Medulla oblongata (tissue), 1 donor: ENCODE measurements at regions not wholly inside any gene's neighbourhood (a gene's known extent, or its start where the extent isn't known, plus 50 kb on each side); places are given as distances from the start of the nearest gene placed in this dataset.

Experiments used
- DNase-seq: peaks from one replicate; pipeline ENCODE4 v3.0.0-alpha.2; 2015; ENCODE audit errors: extremely low spot score

DNA sequence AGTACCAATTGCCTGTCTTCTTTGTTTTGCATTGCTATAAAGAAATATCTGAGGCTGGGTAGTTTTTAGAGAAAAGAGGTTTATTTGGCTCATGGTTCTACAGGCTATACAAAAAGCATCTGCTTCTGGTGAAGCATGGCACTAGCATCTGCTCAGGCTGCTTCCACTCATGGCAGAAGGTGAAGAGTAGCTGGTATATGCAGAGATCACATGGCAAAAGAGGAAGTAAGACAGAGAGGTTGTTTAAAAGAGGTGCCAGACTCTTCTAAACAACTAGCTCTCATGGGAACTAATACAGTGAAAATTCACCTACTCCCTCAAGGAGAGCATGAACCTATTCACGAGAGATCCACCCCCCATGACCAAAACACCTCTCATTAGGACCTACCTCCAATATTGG, 56.7 kb upstream of the GUCA2B start:
- no peak for DNase-seq

DNA sequence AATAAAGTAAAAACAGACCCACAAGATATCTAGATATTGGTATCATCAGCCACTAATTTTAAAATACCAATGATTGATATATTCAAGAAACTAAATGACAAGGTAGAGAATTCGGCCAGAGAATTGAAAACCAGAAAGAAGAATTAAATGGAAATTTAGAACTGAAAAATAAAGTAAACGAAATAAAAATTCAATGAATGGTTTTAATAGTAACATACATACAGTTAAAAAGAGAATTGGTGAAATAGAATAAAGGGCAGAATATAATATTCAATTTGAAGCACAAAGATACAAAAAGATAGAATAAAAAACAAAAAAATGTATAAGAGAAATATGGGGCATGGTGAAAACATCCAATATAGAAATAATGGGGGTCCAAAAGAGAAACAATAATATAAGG, 64.0 kb upstream of the GUCA2B start:
- no peak for DNase-seq

DNA sequence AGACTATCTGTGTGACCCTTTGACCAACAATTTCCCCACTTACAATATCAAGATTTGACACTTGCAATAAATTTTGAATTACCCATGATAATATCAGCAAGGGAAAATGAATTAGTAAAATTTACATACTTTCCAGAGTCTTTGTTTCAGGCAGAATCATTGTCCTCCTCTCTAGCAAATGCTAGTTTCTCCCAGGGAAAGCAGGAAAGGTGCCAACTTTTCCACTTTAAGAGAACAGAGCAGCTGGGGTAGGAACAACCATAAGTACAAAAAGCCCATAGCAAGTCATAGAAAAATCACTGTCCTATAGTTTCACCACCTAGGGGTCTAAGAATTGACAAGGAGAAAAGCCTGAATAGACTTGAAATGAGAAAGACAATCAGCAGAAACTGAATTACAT, 67.1 kb upstream of the GUCA2B start:
- no peak for DNase-seq

DNA sequence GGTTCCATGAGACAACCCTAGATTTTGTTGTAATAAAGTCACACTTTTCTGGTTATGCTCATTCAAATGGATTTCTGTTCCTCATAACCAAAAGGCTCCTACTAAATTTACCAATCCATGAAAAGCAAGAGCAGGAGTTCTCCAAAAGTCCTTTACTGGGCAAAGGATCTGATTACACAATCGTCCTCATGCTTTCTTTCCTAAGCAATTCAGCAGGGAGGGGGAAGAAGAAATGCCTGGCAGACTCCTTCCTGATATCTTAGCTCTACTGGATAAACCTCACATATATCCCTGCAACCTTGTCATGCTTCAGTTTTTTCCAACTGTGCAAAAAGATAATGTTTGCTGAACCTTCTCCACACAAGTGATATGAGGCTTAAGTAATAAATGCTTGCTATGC, 67.6 kb upstream of the GUCA2B start:
- DNase-seq = no peak

DNA sequence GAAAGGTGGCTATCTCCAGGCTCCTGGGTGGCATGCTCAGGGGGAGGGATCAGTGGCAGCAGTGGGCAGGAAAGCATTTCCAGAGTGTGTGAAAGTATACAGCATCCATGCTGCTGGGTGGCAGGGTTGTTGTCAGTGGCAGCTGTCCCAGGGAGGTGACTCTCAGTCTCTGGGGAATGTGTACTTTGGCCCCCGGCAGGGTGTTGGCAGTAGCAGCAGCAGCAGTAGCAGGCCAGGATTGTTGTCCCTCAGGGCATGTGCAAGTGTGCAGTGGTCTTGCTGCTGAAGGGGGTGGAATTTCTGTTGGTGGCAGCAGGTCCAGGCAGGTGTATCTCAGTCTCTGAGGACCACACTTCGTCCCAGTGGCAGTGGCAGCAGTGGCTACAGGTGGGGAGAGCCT, 71.7 kb upstream of the GUCA2B start:
- DNase-seq = no peak

DNA sequence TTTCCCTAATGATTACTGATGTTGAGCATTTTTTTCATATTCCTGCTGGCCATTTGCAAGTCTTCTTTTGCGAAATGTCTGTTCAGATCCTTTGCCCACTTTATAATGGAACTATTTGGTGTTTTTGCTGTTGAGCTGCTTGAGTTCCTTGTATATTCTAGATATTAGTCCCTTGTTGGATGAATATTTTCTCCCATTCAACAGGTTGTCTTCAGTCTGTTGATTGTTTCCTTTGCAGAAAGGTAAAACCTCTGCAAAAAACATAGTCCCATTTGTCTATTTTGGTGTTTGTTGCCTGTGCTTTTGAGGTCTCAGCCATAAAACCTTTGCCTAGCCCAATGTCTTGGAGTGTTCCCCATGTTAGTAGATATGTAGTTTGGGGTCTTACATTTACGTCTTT, 78.0 kb upstream of the GUCA2B start:
- no peak for DNase-seq

DNA sequence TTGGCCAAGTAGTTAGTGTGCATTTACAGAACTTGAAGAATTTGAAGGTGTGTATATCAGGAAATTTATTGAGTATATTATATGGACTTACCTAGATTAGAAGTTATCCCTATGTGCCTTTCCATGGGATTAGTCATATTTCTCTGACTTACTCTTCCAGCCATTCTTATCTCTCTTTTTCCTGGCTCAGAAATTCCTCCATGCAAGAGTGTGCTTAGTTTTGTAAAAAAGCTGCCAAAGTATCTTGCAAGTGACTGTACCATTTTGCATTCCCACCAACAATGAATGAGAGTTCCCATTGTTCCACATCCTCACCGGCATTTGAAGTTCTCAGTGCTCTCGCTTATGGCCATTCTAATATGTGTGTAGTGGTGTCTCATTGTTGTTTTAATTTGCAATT, 82.2 kb upstream of the GUCA2B start:
- no peak for DNase-seq

DNA sequence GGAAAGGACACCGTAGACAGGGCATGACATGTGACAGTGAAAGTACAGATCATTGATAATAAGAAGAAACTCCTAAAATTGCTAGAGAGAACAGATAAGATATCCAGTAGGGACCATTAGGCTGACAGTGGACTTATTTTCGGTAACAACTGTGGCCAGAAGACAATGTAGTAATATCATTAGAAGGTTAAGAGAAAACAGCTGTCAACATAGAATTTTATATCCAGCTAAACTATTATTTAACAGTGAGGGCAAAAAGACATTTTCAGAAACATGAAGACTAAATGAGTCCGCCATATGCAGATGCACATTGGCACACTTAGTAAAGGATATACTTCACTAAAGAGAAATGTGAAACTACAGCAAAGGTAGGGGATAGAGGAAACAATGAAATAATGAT, 95.4 kb upstream of the GUCA2B start:
- DNase-seq = no peak

DNA sequence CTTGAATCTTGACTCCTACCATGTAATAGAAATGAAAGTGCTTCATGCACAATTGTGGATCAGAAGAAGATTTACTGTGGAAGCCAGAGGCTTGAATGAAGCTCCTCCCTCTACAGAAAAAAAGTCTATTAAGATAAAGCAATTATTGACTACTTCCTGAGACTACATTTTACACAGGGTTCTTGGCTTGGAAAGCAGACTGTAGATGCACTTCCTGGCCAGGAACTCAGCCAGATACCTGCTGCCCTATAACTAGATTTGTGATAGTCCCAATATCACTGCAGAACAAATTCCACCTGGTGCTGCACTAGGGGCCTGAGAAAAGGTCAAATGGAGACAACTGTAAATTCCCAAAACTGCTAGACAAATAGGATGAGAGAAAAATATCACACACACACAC, 96.8 kb upstream of the GUCA2B start:
- no peak for DNase-seq

DNA sequence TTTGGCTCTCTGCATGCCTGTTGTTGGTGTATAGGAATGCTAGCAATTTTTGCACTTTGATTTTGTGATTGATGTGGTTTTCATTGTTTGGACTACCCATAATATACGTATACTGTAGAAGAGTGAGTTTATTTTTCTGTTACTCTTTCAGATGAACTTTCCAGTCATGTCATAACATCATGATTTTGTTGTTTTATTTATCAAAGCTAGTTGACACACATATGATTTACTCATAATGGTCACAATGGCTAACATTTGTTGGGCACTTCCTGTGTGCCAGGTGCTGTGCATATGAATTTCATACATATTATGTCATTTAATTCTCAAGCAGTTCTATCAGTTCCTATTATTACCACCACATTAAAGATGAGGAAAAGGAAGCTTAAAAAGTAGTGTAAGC, 98.1 kb upstream of the GUCA2B start:
- no peak for DNase-seq

DNA sequence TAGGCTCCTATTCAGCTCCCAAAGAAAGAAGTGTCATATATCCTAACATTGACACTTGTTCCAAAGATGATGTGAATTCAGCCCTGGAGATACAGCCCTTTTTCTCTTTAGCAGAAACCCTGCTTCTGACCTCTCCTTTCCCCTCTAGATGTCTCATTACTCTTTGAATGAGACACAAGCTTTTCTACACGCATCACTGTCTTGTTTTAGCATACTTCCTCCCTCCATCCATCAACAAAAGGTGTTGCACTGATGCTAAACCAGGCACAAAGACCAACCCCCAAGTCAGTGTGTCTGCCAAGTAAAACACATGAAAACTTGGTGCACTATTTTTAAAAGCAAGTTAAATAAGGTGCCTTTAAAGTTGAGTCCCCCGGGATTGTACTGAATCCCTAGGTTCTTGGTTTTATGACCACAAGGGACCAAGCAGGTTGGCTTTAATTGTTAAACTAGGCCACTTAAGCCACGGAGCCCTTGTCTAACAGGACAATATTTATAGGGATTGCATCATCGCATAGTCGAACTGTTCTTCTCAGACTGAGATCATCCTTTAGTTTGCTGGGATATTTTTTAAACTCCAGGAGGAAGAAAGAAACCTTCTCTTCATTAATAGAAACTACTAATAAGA, 101.0 kb upstream of the GUCA2B start:
- DNase-seq = no peak

DNA sequence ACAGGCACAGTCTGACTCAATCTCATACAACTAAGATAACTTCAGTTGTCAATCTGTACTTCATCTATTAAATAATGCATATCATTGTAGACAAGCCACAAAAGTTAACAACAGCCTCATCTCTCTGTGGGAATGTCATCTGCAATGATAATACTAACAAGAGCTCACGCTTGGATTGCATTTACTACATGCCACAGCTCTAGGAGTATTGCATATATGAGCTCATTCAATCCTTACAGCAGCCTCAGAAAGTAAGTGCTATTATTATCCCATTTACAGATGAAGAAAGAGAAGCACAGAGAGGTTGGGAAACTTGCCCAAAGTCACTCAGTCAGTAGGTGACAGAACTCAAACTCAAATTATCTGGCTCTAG, 105.7 kb upstream of the GUCA2B start:
- no peak for DNase-seq

DNA sequence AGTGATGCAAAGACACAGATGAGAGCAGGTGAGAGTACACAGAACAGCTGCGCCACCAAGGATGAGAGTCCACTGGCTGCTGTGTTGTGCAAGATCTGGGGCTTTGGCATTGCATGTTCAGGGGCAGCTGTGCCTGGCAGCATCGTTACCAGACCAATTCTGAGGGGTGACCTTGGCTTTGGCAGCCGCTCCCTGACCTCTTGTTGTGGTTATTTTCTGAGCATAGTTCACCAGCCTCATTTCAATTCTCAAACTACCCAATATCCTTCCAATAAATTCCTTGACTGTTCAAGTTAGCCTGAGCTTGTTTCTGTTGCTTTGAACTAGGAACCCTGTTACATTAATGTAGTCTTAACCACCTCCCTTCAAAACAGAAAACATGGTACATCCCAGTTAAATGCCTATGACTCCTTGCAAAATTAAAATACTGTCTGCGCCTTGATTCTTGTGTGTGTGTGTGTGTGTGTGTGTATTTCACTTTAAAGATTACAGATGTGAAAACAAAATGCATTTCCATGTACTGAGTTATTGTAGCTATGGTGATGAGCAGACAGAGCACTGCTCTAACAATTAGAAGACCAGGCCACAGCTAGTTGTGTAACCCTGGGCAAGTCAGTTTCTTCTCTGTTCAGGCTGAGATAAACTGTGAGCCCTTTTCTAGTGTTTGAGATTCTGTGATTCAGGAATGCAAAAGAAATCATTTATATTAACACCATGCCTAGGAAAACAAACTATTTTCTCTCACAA, 106.3 kb upstream of the GUCA2B start:
- DNase-seq = no peak

DNA sequence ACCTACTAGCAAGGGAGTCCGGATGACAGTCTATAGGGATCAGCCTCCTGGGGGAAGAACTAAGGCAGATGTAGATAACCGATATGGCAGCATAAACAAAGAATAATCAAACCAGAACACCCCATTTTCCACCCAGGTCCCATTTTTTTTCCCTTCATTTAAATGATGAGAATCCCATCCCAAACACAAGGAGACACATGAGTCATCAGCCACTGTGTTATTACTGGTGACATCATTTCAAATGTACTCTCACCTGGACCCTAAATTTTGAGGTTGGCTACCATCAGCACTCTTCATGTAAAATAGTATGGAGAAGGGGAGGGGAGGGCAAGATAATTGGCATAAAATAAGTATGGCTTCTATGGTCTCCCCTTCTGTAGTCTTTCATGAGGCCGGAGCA, 108.9 kb upstream of the GUCA2B start:
- DNase-seq = no peak

DNA sequence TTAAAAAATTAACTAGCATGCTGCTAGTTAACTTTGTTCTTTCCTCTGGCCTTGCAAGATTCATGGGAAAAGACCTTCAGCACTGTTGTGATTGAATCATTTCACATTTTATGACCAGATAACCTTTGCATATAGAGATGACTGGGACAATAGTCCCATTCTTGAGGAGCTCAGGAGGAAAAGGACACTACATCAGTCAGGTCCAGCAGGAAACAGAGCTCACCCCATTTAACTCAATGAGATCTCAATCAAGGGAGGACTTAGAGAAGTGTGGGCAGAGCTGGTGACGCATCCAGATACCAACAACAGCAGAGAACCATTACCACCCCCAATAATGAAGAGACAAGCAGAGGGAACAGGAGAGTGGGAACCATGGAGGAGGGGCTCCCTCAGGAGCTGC, 109.4 kb upstream of the GUCA2B start:
- DNase-seq = no peak

DNA sequence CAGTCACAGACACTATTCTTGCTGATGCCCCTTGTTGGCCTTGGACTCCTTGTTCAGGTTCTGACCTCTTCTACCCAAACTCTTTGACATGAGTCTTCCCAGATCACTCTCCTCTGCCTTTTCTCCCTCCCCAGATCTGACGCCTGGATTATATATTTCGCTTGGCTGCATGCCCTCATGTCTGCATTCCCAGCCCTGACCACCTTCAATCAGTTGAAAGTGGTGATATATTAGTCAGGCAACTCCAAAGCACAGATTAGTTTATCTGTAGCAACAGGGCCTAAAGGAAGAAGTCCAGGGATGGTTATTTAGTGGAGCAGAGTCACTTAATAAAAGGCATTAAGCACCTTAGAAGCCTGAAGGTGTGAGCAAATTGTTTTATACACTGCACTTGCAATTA, 110.0 kb upstream of the GUCA2B start:
- no peak for DNase-seq

DNA sequence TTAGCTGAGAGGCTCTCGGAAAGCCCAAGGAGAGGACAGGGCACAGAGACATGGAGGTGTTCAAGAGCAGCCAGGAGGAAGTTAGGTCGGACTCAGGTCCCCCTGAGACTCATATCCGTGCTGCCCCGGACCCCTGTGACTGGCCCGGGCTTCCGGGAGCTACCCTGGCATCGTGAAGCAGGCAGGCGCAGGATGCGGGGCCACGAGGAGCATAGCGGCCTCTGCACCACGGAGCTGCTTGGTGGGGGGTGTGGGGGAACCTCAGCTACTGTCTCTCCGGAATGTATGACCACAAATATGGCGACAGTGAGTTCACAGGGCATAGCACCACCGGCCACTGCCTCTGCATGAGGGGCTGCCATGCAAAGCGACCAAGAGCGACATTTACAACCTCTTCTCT, 112.2 kb upstream of the GUCA2B start:
- DNase-seq = no peak

DNA sequence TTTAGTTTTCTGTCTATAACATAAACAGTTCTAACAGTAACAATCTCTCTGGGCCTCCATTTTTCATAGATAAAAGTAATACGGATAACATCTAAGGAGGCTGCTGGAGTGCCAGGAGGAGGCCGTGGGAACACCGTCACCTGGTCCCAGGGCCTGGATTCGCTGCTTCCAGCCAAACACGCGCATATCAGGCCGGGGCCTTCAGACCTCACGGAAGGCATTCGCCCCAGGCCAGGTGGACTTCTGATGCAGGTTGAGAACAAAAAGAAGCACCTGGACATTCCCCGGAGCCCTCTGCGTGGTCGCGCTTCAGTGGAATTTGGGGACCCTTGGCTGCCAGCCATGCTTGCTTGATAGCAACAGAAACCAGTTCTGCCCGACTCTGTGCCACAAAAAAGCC, 113.1 kb upstream of the GUCA2B start:
- DNase-seq = no peak

DNA sequence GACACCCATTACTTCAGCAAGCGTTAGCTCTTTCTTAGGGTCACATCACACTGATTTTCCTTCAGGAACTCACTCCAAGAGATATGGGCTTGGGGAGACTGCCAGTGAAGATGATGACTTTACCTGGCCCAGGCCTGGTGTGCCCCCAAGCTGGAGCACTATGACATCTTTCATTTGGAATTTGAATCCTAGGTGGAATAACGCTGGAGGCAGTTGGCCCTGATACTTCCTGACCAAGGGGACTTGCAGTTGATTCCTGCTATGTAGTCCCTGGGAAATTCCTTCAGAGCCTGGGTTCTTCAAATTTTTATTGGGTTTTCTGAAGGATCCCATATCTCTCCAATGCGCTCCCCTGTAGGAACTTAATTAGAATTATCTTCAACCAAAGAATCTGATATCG, 114.9 kb upstream of the GUCA2B start:
- DNase-seq = no peak

DNA sequence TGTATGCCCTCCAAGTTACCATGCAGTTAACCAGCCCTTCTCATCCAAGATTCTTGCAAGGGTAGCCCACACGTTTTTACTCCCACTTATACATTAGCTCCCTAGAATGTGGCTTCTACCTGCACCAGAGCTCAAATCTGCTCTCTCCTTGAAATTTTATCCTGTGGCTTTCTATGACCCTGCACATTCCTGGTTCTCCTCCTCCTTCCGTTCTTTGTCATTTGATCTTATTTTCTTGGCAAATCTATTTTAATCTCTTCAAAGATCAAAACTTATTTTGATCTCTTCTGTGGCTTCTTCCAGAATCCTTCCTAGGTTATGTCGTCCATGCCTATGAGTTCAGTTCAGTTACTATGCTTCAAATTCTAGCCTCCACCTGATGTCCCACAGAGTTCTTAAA, 115.6 kb upstream of the GUCA2B start:
- no peak for DNase-seq

DNA sequence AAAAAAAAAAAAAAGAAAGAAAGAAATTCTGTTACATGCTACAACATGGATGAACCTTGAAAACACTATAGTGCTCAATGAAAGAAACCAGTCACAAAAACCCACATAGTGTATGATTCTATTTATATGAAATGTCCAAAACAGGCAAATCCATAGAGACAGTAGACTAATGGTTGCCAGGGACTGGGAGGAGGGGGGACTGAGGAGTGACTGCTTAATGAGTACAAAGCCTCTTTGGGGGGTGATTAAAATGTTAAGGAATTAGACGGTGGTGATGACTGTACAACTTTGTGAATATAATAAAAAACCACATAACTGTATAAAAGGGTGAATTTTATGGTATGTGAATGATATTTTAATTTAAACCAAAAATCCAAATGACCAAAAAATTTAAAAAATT, 116.0 kb upstream of the GUCA2B start:
- DNase-seq = no peak

DNA sequence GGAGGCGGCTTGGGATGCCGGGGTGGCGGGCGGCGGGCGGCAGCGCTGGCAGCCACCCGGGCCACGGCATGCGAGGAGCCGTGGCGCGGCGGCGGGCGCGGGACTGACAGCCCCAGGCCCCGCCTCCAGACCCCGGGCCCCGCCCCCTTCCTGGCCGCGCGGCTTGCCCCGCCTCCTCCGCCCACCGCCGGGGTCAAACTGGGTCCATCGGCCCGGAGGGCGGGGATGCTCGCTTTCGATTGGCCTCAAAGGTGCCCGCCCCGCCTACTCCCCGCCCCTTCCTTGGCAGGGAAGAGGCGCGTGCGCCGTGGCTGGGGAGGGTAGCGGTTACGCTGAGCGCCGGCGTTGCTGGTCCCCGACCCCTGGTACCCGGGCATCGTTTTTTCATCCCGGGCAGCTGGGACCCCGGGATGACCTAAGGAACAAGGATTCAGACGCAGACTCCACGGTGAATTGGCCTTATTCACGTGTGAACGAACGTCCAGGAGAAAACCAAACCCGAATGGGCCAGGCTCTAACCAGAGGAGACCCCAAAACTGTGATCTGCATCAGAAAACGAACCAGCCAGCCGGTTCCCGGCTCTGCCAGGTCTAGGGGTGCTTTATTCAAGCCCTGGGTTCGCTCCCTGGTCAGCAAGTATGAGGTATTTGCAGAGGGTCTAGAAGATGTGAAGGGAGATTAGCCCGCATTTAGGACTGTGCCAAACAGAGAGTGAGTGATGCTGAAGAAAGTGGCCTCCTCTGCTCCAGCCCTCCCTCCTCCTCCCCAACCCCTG, 117.2 kb upstream of the GUCA2B start:
- DNase-seq = peak; percentile 97

DNA sequence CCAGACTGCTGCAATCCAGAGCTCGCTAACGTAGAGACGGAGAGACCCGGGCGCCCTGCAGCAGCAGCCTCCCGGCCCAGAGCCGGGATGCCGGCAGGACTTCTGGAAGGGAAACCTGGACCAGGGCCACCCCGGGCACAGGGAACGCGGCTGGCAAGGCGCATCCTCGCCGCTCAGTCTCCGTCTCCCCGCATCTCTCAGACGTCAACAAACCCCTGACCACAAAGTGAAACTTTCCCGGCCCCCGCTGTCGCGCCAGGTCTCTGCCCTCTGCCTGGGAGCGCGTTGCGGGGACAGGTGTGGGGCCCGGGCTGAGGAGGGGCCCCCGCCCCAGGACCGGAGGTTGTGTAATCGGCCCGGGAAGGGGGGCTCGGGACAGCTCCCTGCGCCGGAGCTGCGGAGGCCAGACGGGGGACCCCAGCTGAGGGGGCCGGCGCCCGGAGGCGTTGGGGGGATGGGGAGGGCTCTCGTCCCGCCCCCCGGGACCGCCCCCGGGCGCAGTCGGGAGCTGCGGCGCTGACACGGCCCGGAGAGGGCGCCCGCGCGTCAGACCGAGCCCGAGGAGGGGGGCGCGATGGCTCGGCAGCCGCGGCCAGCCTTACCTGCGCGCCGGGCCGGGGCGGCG, 116.6 kb upstream of the HIVEP3 start:
- peak; percentile 74 for DNase-seq
